ENCODE measurements at regions not wholly inside any gene's neighbourhood (a gene's known extent, or its start where the extent isn't known, plus 50 kb on each side); places are given as distances from the start of the nearest gene placed in this dataset.

DNA sequence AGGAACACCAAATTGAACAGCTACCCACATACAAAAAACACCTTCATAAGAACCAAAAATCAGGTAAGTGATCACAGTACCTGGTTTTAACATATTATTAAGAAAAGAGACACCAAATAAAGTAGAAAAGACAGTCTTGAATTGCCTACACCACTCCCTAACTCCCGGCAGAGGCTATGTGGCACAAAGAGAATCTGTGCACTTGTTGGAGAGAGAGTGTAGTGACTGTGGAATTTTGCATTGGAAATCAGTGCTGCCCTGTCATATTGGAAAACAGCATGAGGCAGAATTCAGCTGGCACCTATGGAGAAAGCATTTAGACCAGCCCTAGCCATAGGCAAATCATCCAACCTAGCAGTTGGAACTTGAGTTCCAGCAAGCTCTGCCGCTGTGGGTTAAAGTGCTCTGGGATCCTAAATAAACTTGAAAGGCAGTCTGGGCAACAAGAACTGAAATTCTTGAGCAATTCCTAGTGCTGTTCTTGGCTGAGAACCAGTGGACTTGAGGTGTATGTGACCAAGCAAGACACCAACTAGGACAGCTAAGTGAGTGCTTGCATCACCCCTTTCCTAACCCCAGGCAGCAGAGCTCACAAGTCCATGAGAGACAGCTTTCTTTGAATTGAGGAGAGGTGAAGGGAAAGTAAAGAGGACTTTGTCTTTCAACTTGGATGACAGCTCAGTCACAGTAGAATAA is 969.6 kb upstream of the ALCAM start:
- TF ChIP-seq, protein P1, sequence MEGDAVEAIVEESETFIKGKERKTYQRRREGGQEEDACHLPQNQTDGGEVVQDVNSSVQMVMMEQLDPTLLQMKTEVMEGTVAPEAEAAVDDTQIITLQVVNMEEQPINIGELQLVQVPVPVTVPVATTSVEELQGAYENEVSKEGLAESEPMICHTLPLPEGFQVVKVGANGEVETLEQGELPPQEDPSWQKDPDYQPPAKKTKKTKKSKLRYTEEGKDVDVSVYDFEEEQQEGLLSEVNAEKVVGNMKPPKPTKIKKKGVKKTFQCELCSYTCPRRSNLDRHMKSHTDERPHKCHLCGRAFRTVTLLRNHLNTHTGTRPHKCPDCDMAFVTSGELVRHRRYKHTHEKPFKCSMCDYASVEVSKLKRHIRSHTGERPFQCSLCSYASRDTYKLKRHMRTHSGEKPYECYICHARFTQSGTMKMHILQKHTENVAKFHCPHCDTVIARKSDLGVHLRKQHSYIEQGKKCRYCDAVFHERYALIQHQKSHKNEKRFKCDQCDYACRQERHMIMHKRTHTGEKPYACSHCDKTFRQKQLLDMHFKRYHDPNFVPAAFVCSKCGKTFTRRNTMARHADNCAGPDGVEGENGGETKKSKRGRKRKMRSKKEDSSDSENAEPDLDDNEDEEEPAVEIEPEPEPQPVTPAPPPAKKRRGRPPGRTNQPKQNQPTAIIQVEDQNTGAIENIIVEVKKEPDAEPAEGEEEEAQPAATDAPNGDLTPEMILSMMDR (IDR thresholded peaks at IDR 0.05), result no peak
- no peak for TF ChIP-seq POLR2A (IDR thresholded peaks at IDR 0.05)

All from body of pancreas (tissue), 4 donors.